Naive B cell (primary cell): ENCODE measurements at regions not wholly inside any gene's neighbourhood (a gene's known extent, or its start where the extent isn't known, plus 50 kb on each side); places are given as distances from the start of the nearest gene placed in this dataset.
A peak's percentile ranks its signal among the peaks of the same experiment; 100 is the strongest.

Source experiments
- ATAC-seq, 2 donors: fragments of 150-1000 bp; cut with Tn5 transposase; 2 replicates each; pipeline ENCODE4 v1.10.0; 2021; ENCODE audit warnings: low read depth in 2 of 2, mild to moderate bottlenecking in 2 of 2, moderate library complexity in 2 of 2
- DNase-seq: peaks from one replicate; pipeline ENCODE4 v3.0.0; 2022
- H3K27ac Mint-ChIP-seq, 6 donors: one replicate each; pipeline ENCODE4 v1.8.0; 2020 to 2022; ENCODE audit warnings: mild to moderate bottlenecking in 6 of 6, mixed read lengths in 6 of 6, moderate library complexity in 5 of 6, inconsistent platforms in 2 of 6
- H3K27me3 Mint-ChIP-seq, 3 donors: one replicate each; pipeline ENCODE4 v1.8.0; 2021 to 2022; ENCODE audit warnings: mixed read lengths in 3 of 3, mild to moderate bottlenecking in 1 of 3
- H3K36me3 Mint-ChIP-seq, 2 donors: one replicate each; pipeline ENCODE4 v1.8.0; 2020 to 2022; ENCODE audit warnings: mixed read lengths in 2 of 2, inconsistent platforms in 1 of 2, mild to moderate bottlenecking in 1 of 2
- H3K4me1 Mint-ChIP-seq, 3 donors: one replicate each; pipeline ENCODE4 v1.8.0; 2020 to 2022; ENCODE audit warnings: mixed read lengths in 3 of 3, inconsistent platforms in 1 of 3, mild to moderate bottlenecking in 1 of 3, moderate library complexity in 1 of 3
- H3K4me3 Mint-ChIP-seq, 8 donors: one replicate each; pipeline ENCODE4 v1.8.0; 2020 to 2022; ENCODE audit warnings: mild to moderate bottlenecking in 8 of 8, mixed read lengths in 8 of 8, moderate library complexity in 8 of 8, inconsistent platforms in 2 of 8
- H3K9me3 Mint-ChIP-seq, 7 donors: one replicate each; pipeline ENCODE4 v1.8.0; 2020 to 2022; ENCODE audit warnings: mixed read lengths in 7 of 7, mild to moderate bottlenecking in 5 of 7, inconsistent platforms in 2 of 7, moderate library complexity in 1 of 7

GRCh38 chr1:228857611-228858010, 122.3 kb downstream of the RHOU start:
- no peaks in the 10 kb centered on the region for H3K4me1 Mint-ChIP-seq
- H3K27me3 Mint-ChIP-seq, result peaks cover 0 to 17% (median 8%) of the 10 kb centered on the region in 3 donors
- H3K9me3 Mint-ChIP-seq, result peaks cover 0 to 18% (median 6%) of the 10 kb centered on the region in 7 donors
- no peak overlapping the region for H3K27ac Mint-ChIP-seq
- no peak for DNase-seq
- ATAC-seq, result no peak
- peak overlapping the region in 1 of 8 donors; percentile 22 for H3K4me3 Mint-ChIP-seq
- peaks cover 4 to 9% of the 10 kb centered on the region in 2 donors for H3K36me3 Mint-ChIP-seq

DNA sequence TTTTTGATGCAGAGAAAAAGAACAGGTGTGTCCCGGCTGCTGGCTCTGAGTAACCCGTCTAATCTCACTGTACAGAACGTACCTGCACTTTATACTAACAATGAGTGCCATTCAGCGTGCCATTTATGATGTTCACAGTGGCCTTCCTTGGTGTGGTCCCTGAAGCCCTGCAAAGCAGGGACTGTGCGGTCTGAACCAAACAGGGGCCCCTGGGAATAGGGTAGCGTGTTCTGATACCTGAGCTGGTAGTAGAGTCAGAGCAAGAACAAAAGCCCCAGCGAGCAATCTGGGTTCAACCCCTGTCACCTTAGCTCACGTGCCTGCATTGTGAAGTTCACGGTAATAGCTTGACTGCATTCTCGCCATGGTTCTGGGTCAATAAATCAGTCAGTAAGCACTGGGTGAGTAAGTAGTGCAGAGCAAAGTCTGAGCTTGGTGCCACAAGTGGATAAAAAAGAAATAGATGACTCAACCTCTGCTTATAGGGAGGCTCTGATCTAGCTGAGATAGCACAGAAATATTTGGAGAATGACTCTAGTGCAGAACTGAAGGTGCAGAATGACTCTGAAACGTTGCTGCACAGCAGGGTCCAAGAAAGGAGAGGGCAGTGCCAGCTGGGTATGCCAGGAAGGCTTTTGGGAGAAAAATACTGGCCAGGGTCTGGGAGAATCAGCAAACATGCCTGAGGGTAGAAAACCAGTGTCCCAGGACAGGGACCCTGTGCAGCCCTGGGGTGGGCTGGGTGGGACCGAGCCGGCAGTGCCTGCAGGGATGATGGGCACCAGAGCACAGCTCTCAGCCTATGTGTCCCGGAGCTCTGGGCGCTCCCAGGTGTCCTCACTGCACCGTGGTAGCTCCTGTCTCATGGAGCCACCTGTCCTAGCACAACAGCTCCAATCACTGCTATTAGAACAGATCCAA, 125.9 kb downstream of the RHOU start:
- Mint-ChIP-seq H3K27ac (no peak overlapping the region), H3K27me3 (peaks cover 6 to 26% (median 7%) of the 10 kb centered on the region in 3 donors), H3K4me1 (peaks cover 6 to 8% (median 7%) of the 10 kb centered on the region in 3 donors), H3K9me3 (peaks cover 0 to 5% (median under 1%) of the 10 kb centered on the region in 7 donors), H3K4me3 (no peak overlapping the region), H3K36me3 (peaks cover under 1 to 1% of the 10 kb centered on the region in 2 donors)
- no peak for DNase-seq
- ATAC-seq, result no peak

GRCh38 chr1:228861832-228862180, 126.5 kb downstream of the RHOU start:
- H3K27ac Mint-ChIP-seq, result no peak overlapping the region
- H3K4me3 Mint-ChIP-seq, result no peak overlapping the region
- H3K27me3 Mint-ChIP-seq, result peaks cover 6 to 26% (median 7%) of the 10 kb centered on the region in 3 donors
- no peaks in the 10 kb centered on the region for H3K36me3 Mint-ChIP-seq
- H3K4me1 Mint-ChIP-seq, result peaks cover 6 to 8% (median 7%) of the 10 kb centered on the region in 3 donors
- peaks cover 0 to 1% (median 0%) of the 10 kb centered on the region in 7 donors for H3K9me3 Mint-ChIP-seq
- ATAC-seq (no peak), DNase-seq (no peak)

GRCh38 chr1:228862542-228863505, 127.5 kb downstream of the RHOU start:
- DNase-seq (no peak), ATAC-seq (no peak)
- peaks cover 0 to 1% (median 0%) of the 10 kb centered on the region in 7 donors for H3K9me3 Mint-ChIP-seq
- peaks cover 6 to 8% (median 7%) of the 10 kb centered on the region in 3 donors for H3K4me1 Mint-ChIP-seq
- peaks cover 6 to 26% (median 7%) of the 10 kb centered on the region in 3 donors for H3K27me3 Mint-ChIP-seq
- H3K4me3 Mint-ChIP-seq, result no peak overlapping the region
- H3K27ac Mint-ChIP-seq, result no peak overlapping the region
- no peaks in the 10 kb centered on the region for H3K36me3 Mint-ChIP-seq

GRCh38 chr1:228863776-228864175, 128.5 kb downstream of the RHOU start:
- Mint-ChIP-seq H3K4me1 (peaks cover 6 to 8% (median 7%) of the 10 kb centered on the region in 3 donors), H3K27ac (no peak overlapping the region)

GRCh38 chr1:228865627-228866330, 130.5 kb downstream of the RHOU start:
- no peak for ATAC-seq
- Mint-ChIP-seq H3K4me3 (no peak overlapping the region), H3K36me3 (no peaks in the 10 kb centered on the region), H3K4me1 (peaks cover 6 to 8% (median 7%) of the 10 kb centered on the region in 3 donors), H3K9me3 (no peaks in the 10 kb centered on the region), H3K27ac (peak overlapping the region in 1 of 6 donors; percentile 72), H3K27me3 (peaks cover 4 to 20% (median 6%) of the 10 kb centered on the region in 3 donors)
- DNase-seq, result no peak

More at GRCh38 chr1:228863776-228864175, 128.5 kb downstream of the RHOU start:
- Mint-ChIP-seq H3K9me3 (peaks cover 0 to 1% (median 0%) of the 10 kb centered on the region in 7 donors), H3K4me3 (no peak overlapping the region), H3K36me3 (no peaks in the 10 kb centered on the region), H3K27me3 (peaks cover 4 to 26% (median 6%) of the 10 kb centered on the region in 3 donors)
- no peak for DNase-seq
- no peak for ATAC-seq

DNA sequence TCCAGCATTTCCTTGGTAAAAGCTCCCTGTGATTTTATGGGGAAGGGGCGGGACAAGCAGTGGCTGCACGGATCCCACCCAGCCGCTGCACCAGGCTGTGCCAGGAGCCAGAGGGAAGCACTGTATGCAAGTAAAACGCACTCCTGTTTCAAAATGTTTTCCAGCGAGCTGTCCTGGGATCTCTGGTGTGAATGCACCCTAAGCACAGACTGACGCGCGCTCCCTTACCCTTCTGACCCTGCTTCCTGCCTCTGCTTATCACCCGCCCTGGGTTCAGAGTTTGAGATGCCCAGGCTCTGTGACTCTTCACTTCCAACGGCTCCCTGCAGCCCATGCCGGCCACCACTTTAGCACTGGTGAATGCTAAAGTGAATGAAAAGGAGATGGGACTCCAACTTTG, 131.2 kb downstream of the RHOU start:
- H3K27ac Mint-ChIP-seq, result no peak overlapping the region
- H3K4me1 Mint-ChIP-seq, result peaks cover 6 to 8% (median 7%) of the 10 kb centered on the region in 3 donors
- H3K36me3 Mint-ChIP-seq, result no peaks in the 10 kb centered on the region
- no peak overlapping the region for H3K4me3 Mint-ChIP-seq
- DNase-seq (no peak), ATAC-seq (no peak)
- H3K27me3 Mint-ChIP-seq, result peaks cover 0 to 13% (median 6%) of the 10 kb centered on the region in 3 donors
- H3K9me3 Mint-ChIP-seq, result no peaks in the 10 kb centered on the region

GRCh38 chr1:228867108-228867950, 132.1 kb downstream of the RHOU start:
- Mint-ChIP-seq H3K36me3 (no peaks in the 10 kb centered on the region), H3K4me1 (peaks cover 6 to 8% (median 7%) of the 10 kb centered on the region in 3 donors), H3K4me3 (no peak overlapping the region), H3K9me3 (no peaks in the 10 kb centered on the region), H3K27me3 (peaks cover 0 to 11% (median 6%) of the 10 kb centered on the region in 3 donors), H3K27ac (no peak overlapping the region)
- DNase-seq (no peak), ATAC-seq (no peak)

GRCh38 chr1:228867951-228868730, 132.9 kb downstream of the RHOU start:
- H3K36me3 Mint-ChIP-seq, result no peaks in the 10 kb centered on the region
- peaks cover 0 to 9% (median 5%) of the 10 kb centered on the region in 3 donors for H3K27me3 Mint-ChIP-seq
- H3K27ac Mint-ChIP-seq, result peak overlapping the region in 1 of 6 donors; percentile 31

DNA sequence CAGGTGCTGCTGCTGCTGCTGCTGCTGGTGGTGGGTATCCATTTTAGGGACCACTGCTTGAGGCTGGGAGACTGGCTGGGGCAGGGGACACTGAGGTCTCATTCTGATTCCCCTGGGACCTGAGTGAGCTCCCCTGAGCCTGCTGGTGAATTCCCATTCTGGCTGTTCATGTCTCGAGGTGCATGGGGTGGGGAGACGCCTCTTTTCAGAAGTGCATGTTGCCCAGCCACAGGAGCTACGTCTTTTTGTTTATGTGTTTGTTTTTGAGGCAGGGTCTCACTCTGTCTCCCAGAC, 133.4 kb downstream of the RHOU start:
- H3K9me3 Mint-ChIP-seq, result no peaks in the 10 kb centered on the region
- H3K27me3 Mint-ChIP-seq, result peaks cover 0 to 4% (median 0%) of the 10 kb centered on the region in 3 donors
- no peak for DNase-seq
- no peak for ATAC-seq
- H3K27ac Mint-ChIP-seq, result no peak overlapping the region
- H3K4me1 Mint-ChIP-seq, result peaks cover 1 to 4% (median 3%) of the 10 kb centered on the region in 3 donors
- no peak overlapping the region for H3K4me3 Mint-ChIP-seq
- H3K36me3 Mint-ChIP-seq, result no peaks in the 10 kb centered on the region

More at GRCh38 chr1:228867951-228868730, 132.9 kb downstream of the RHOU start:
- Mint-ChIP-seq H3K9me3 (no peaks in the 10 kb centered on the region), H3K4me3 (no peak overlapping the region), H3K4me1 (peaks cover 6 to 7% (median 7%) of the 10 kb centered on the region in 3 donors)
- DNase-seq, result no peak
- no peak for ATAC-seq

DNA sequence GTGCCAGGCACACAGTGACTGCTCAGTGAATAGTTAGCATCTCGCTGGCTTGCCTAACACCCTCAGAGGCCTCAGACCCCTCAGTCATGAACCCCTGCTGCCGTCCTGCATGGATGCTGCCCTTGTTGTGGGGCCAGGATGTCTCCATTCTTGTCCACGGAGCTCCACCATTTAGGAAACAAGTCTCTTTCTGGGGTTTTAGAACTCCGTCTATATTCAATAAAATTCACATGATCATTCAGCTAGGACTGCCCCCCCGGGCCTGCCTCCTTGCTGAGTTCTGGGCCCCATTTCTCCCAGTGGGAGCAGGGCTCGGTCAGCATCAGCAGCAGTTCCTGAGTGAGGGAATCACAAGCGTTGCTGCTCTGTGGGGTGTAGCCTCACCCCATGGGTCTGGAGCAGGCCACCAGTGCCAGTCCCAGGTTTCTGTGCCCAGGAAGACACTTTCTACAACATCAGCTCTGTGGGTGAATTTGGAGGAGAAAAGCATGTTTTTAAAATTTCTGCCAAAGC, 134.1 kb downstream of the RHOU start:
- H3K36me3 Mint-ChIP-seq, result no peaks in the 10 kb centered on the region
- H3K4me1 Mint-ChIP-seq, result peaks cover 0 to 2% (median 0%) of the 10 kb centered on the region in 3 donors
- ATAC-seq (no peak), DNase-seq (no peak)
- no peaks in the 10 kb centered on the region for H3K9me3 Mint-ChIP-seq
- H3K4me3 Mint-ChIP-seq, result no peak overlapping the region
- H3K27ac Mint-ChIP-seq, result no peak overlapping the region
- H3K27me3 Mint-ChIP-seq, result no peaks in the 10 kb centered on the region
